Activated naive CD8-positive, alpha-beta T cell (primary cell): ENCODE measurements at regions not wholly inside any gene's neighbourhood (a gene's known extent, or its start where the extent isn't known, plus 50 kb on each side); places are given as distances from the start of the nearest gene placed in this dataset.
"Not testable (repeated sequence)": the region's sequence is repeated elsewhere in the genome, so short reads cannot be mapped to it uniquely, and the experiment has no call there.

Source experiments
- H3K27ac Mint-ChIP-seq: one replicate; pipeline ENCODE4 v1.8.0; 2021; ENCODE audit warnings: mixed read lengths
- H3K27me3 Mint-ChIP-seq: one replicate; pipeline ENCODE4 v1.8.0; 2021; ENCODE audit warnings: mixed read lengths
- H3K36me3 Mint-ChIP-seq: one replicate; pipeline ENCODE4 v1.8.0; 2021; ENCODE audit warnings: mixed read lengths
- H3K4me1 Mint-ChIP-seq: one replicate; pipeline ENCODE4 v1.8.0; 2021; ENCODE audit warnings: low read depth, mixed read lengths
- H3K4me3 Mint-ChIP-seq: one replicate; pipeline ENCODE4 v1.8.0; 2021; ENCODE audit warnings: mild to moderate bottlenecking, mixed read lengths
- H3K9me3 Mint-ChIP-seq: one replicate; pipeline ENCODE4 v1.8.0; 2021; ENCODE audit warnings: low read depth, mixed read lengths

GRCh38 chr9:31321256-31321655 lies 1063.2 kb upstream of the ACO1 start:
- Mint-ChIP-seq H3K27ac (no peak overlapping the region), H3K4me3 (no peak overlapping the region), H3K9me3 (peaks cover 3% of the 10 kb centered on the region), H3K4me1 (peaks cover 35% of the 10 kb centered on the region), H3K36me3 (no peaks in the 10 kb centered on the region), H3K27me3 (no peaks in the 10 kb centered on the region)

- Mint-ChIP-seq H3K27me3 (no peaks in the 10 kb centered on the region), H3K4me1 (peaks cover 37% of the 10 kb centered on the region), H3K27ac (peak overlapping the region; percentile 52), H3K4me3 (no peak overlapping the region), H3K9me3 (peaks cover 3% of the 10 kb centered on the region), H3K36me3 (no peaks in the 10 kb centered on the region)
Observed at GRCh38 chr9:31321686-31322085, 1062.8 kb upstream of the ACO1 start.

GRCh38 chr9:31323726-31324444 lies 1060.6 kb upstream of the ACO1 start:
- peak overlapping the region; percentile 56 for H3K4me3 Mint-ChIP-seq

GRCh38 chr9:31325778-31326177 lies 1058.7 kb upstream of the ACO1 start:
- H3K9me3 Mint-ChIP-seq: no peaks in the 10 kb centered on the region
- H3K4me3 Mint-ChIP-seq: no peak overlapping the region
- no peak overlapping the region for H3K27ac Mint-ChIP-seq
- H3K36me3 Mint-ChIP-seq: no peaks in the 10 kb centered on the region
- H3K27me3 Mint-ChIP-seq: no peaks in the 10 kb centered on the region
- peaks cover 39% of the 10 kb centered on the region for H3K4me1 Mint-ChIP-seq

More at GRCh38 chr9:31323726-31324444, 1060.6 kb upstream of the ACO1 start:
- Mint-ChIP-seq H3K36me3 (no peaks in the 10 kb centered on the region), H3K27ac (peak overlapping the region; percentile 87), H3K9me3 (no peaks in the 10 kb centered on the region), H3K4me1 (peaks cover 39% of the 10 kb centered on the region), H3K27me3 (no peaks in the 10 kb centered on the region)

- H3K27ac Mint-ChIP-seq, H3K36me3 Mint-ChIP-seq, H3K27me3 Mint-ChIP-seq, H3K9me3 Mint-ChIP-seq, H3K4me3 Mint-ChIP-seq: not testable (repeated sequence)
- H3K4me1 Mint-ChIP-seq: peaks cover 37% of the 10 kb centered on the region
Observed at GRCh38 chr9:31326883-31327282, 1057.6 kb upstream of the ACO1 start.

- Mint-ChIP-seq H3K4me1 (peaks cover 24% of the 10 kb centered on the region), H3K4me3 (no peak overlapping the region), H3K9me3 (peaks cover 4% of the 10 kb centered on the region), H3K27me3 (no peaks in the 10 kb centered on the region), H3K36me3 (peaks cover 5% of the 10 kb centered on the region), H3K27ac (no peak overlapping the region)
Observed at GRCh38 chr9:31334837-31335528, 1049.5 kb upstream of the ACO1 start.

GRCh38 chr9:31335529-31336234 lies 1048.8 kb upstream of the ACO1 start:
- H3K4me3 Mint-ChIP-seq: no peak overlapping the region

GRCh38 chr9:31336386-31336785 lies 1048.1 kb upstream of the ACO1 start:
- peak overlapping the region; percentile 76 for H3K27ac Mint-ChIP-seq
- H3K4me1 Mint-ChIP-seq: peaks cover 24% of the 10 kb centered on the region

More at GRCh38 chr9:31335529-31336234, 1048.8 kb upstream of the ACO1 start:
- Mint-ChIP-seq H3K9me3 (peaks cover 4% of the 10 kb centered on the region), H3K36me3 (peaks cover 5% of the 10 kb centered on the region), H3K4me1 (peaks cover 24% of the 10 kb centered on the region), H3K27me3 (no peaks in the 10 kb centered on the region), H3K27ac (peak overlapping the region; percentile 82)

GRCh38 chr9:31336841-31337240 lies 1047.6 kb upstream of the ACO1 start:
- peaks cover 4% of the 10 kb centered on the region for H3K9me3 Mint-ChIP-seq
- no peak overlapping the region for H3K4me3 Mint-ChIP-seq
- H3K36me3 Mint-ChIP-seq: peaks cover 5% of the 10 kb centered on the region
- peaks cover 24% of the 10 kb centered on the region for H3K4me1 Mint-ChIP-seq
- H3K27ac Mint-ChIP-seq: no peak overlapping the region
- no peaks in the 10 kb centered on the region for H3K27me3 Mint-ChIP-seq

More at GRCh38 chr9:31336386-31336785, 1048.1 kb upstream of the ACO1 start:
- Mint-ChIP-seq H3K36me3 (peaks cover 5% of the 10 kb centered on the region), H3K9me3 (peaks cover 4% of the 10 kb centered on the region), H3K27me3 (no peaks in the 10 kb centered on the region), H3K4me3 (peak overlapping the region; percentile 30)

GRCh38 chr9:31347082-31347617 lies 1037.3 kb upstream of the ACO1 start:
- H3K4me3 Mint-ChIP-seq: peak overlapping the region; percentile 71
- no peaks in the 10 kb centered on the region for H3K27me3 Mint-ChIP-seq
- H3K4me1 Mint-ChIP-seq: peaks cover 49% of the 10 kb centered on the region
- peaks cover 26% of the 10 kb centered on the region for H3K36me3 Mint-ChIP-seq
- peaks cover 11% of the 10 kb centered on the region for H3K9me3 Mint-ChIP-seq
- peak overlapping the region; percentile 98 for H3K27ac Mint-ChIP-seq

- Mint-ChIP-seq H3K27ac (no peak overlapping the region), H3K9me3 (peaks cover 14% of the 10 kb centered on the region), H3K4me3 (no peak overlapping the region), H3K36me3 (peaks cover 9% of the 10 kb centered on the region), H3K4me1 (peaks cover 3% of the 10 kb centered on the region), H3K27me3 (no peaks in the 10 kb centered on the region)
Observed at GRCh38 chr9:31355159-31355882, 1029.1 kb upstream of the ACO1 start.

- H3K27me3 Mint-ChIP-seq: no peaks in the 10 kb centered on the region
- H3K27ac Mint-ChIP-seq: no peak overlapping the region
- H3K4me1 Mint-ChIP-seq: peaks cover 3% of the 10 kb centered on the region
- peaks cover 6% of the 10 kb centered on the region for H3K36me3 Mint-ChIP-seq
- H3K9me3 Mint-ChIP-seq: peaks cover 14% of the 10 kb centered on the region
- H3K4me3 Mint-ChIP-seq: no peak overlapping the region
Observed at GRCh38 chr9:31355965-31356364, 1028.5 kb upstream of the ACO1 start.

- Mint-ChIP-seq H3K4me1 (peaks cover 3% of the 10 kb centered on the region), H3K4me3 (no peak overlapping the region), H3K27ac (no peak overlapping the region), H3K36me3 (peaks cover 5% of the 10 kb centered on the region), H3K9me3 (peaks cover 19% of the 10 kb centered on the region), H3K27me3 (no peaks in the 10 kb centered on the region)
Observed at GRCh38 chr9:31359071-31359470, 1025.4 kb upstream of the ACO1 start.

GRCh38 chr9:31364171-31364570 lies 1020.3 kb upstream of the ACO1 start:
- Mint-ChIP-seq H3K36me3 (no peaks in the 10 kb centered on the region), H3K9me3 (peaks cover 5% of the 10 kb centered on the region), H3K4me3 (no peak overlapping the region), H3K4me1 (no peaks in the 10 kb centered on the region), H3K27ac (no peak overlapping the region), H3K27me3 (no peaks in the 10 kb centered on the region)
